Panc1 (cell line): ENCODE measurements at regions not wholly inside any gene's neighbourhood (a gene's known extent, or its start where the extent isn't known, plus 50 kb on each side); places are given as distances from the start of the nearest gene placed in this dataset.

ENCODE experiments used
- ATAC-seq: fragments of 200-7000 bp; cut with Tn5 transposase; 2 replicates; pipeline ENCODE4 v1.9.1; 2020; ENCODE audit warnings: mild to moderate bottlenecking, moderate library complexity
- BruUV-seq: library from RNA; stranded (reverse); fragments of 400-500 nt; replicated peaks from 2 replicates; lab custom pipeline; 2021; lab: Mats Ljungman, UMichigan
- CTCF ChIA-PET: fragments of 300-600 bp; sonication (Branson Sonifier 250); formaldehyde crosslinking; loops from one replicate; lab custom pipeline; 2022; ENCODE audit warnings: antibody characterized with exemption; lab: Charles Lee
- POLR2A ChIA-PET: fragments of 300-600 bp; sonication (Branson Sonifier 250); formaldehyde crosslinking; loops from one replicate; lab custom pipeline; 2022; ENCODE audit warnings: antibody characterized with exemption; lab: Charles Lee
- DNase-seq: peaks from one replicate; pipeline ENCODE4 v3.0.0-alpha.2; 2010; ENCODE audit warnings: low read depth, low spot score
- H3K27ac ChIP-seq: 2 replicates; pipeline ENCODE4 v1.5.1; 2011; ENCODE audit warnings: mild to moderate bottlenecking, low read length, inconsistent platforms
- H3K27me3 ChIP-seq: fragments of 200-500 bp; sonication (Bioruptor generic); 2 replicates; pipeline ENCODE4 v1.6.0; 2014; ENCODE audit warnings: low read length, inconsistent platforms; ENCODE audit not compliant: control insufficient read depth, insufficient read depth
- H3K36me3 ChIP-seq: fragments of 200-500 bp; sonication (Bioruptor generic); 2 replicates; pipeline ENCODE4 v1.5.1; 2014; ENCODE audit warnings: inconsistent platforms, mild to moderate bottlenecking, low read length, moderate library complexity; ENCODE audit not compliant: control insufficient read depth, insufficient read depth
- H3K4me1 ChIP-seq: 2 replicates; pipeline ENCODE4 v1.5.1; 2011; ENCODE audit warnings: inconsistent platforms, mild to moderate bottlenecking, low read length, moderate library complexity; ENCODE audit not compliant: control insufficient read depth, insufficient read depth
- H3K4me3 ChIP-seq, 2 experiments: 2 replicates each; pipeline ENCODE4 v1.5.1; 2011 to 2012; ENCODE audit warnings: low read depth in 2 of 2, low read length in 2 of 2, mild to moderate bottlenecking in 2 of 2, inconsistent platforms in 1 of 2, moderate library complexity in 1 of 2
- H3K9me3 ChIP-seq: fragments of 200-500 bp; sonication (Bioruptor generic); 2 replicates; pipeline ENCODE4 v1.5.1; 2014; ENCODE audit warnings: low read depth, mild to moderate bottlenecking, inconsistent platforms, low read length, moderate library complexity; ENCODE audit not compliant: control insufficient read depth, insufficient read depth
- POLR2AphosphoS5 ChIP-seq: IDR thresholded peaks from 2 replicates; pipeline ENCODE4 v1.6.1; 2012; ENCODE audit warnings: mild to moderate bottlenecking, low read depth, low read length, moderate library complexity
- SIN3A ChIP-seq: IDR thresholded peaks from 2 replicates; pipeline ENCODE4 v1.6.1; 2012; ENCODE audit warnings: low read depth, mild to moderate bottlenecking, low read length, moderate library complexity, borderline replicate concordance; ENCODE audit not compliant: insufficient read depth
- TCF7L2 ChIP-seq: IDR thresholded peaks from 2 replicates; pipeline ENCODE4 v1.6.1; 2011; ENCODE audit warnings: mild to moderate bottlenecking, low read depth, low read length, inconsistent platforms
- in situ Hi-C: cut with HindIII; loops from 2 replicates; pipeline ENCODE4 v1.10.0; 2016; ENCODE audit warnings: low sequenced_read_pairs, low pct_unique_long_range_greater_than_20kb
- intact Hi-C: fragments of 100-400 bp; cut with micrococcal nuclease; formaldehyde crosslinking; loops from one replicate; pipeline ENCODE4 v1.10.0; 2022; ENCODE audit not compliant: unreplicated experiment
- TF ChIP-seq, protein P1 (sequence below): fragments of 450-650 bp; IDR thresholded peaks from 2 replicates; pipeline ENCODE4 v1.5.1; 2017; ENCODE audit warnings: mild to moderate bottlenecking
- TF ChIP-seq, protein P2 (sequence below), 2 experiments: IDR thresholded peaks; 2 replicates each; pipeline ENCODE4 v1.6.1; 2011 to 2012; ENCODE audit warnings: low read depth in 2 of 2, control low read depth in 1 of 2, low read length in 1 of 2, mild to moderate bottlenecking in 1 of 2, moderate library complexity in 1 of 2; ENCODE audit not compliant: insufficient read depth in 1 of 2

DNA sequence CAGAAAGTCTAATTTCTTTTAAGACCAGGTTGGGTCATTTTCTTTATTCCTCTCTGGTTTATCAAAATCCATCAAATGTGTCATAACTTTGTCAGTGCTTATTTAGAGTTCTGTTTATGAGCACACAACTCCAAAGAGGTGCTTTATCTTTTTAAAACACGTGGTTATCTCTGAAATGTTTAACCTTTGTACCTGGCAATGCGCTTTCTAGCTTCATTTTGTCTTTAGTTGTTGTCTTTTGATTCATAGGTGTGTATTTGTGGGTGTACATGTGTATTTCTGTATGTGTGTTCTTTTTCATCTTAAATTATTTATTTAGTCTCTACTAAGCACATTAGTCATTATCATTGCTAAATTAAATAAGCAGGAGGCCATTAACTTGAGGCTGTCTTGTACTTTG lies 251.4 kb downstream of the JRKL start:
- no peaks in the 10 kb centered on the region for H3K36me3 ChIP-seq
- CTCF ChIA-PET = no interaction called here
- no peaks in the 10 kb centered on the region for H3K27me3 ChIP-seq
- POLR2A ChIA-PET = no interaction called here
- H3K27ac ChIP-seq = no peak overlapping the region
- H3K9me3 ChIP-seq = no peaks in the 10 kb centered on the region
- H3K4me3 ChIP-seq = no peak overlapping the region
- intact Hi-C loops = no loop called here
- no peak for TF ChIP-seq TCF7L2
- in situ Hi-C loops = no loop called here
- BruUV-seq = no TSS peak
- ATAC-seq (no peak), DNase-seq (no peak)
- H3K4me1 ChIP-seq = no peaks in the 10 kb centered on the region

DNA sequence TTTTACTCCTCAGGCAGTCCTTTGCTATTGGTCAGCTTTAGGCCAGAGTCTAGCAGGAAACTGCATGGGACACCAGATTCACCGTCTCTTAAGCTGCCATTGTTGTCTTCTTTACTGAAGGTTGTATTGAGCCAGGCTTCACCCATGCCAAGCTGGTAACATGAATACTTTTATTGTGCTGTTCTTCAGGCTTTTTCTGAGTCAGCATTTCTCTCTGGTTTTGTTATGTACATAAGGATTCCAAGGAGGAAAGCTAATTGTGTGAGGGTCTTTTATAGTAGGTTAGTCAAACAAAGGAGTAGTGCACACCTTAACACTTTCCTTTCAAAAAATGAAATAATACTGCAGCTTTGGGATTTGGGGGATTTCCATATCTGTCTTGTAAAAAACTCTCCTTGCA lies 252.8 kb downstream of the JRKL start:
- no peak overlapping the region for H3K4me3 ChIP-seq
- no TSS peak for BruUV-seq
- H3K27me3 ChIP-seq = no peaks in the 10 kb centered on the region
- ChIA-PET POLR2A (no interaction called here), CTCF (no interaction called here)
- no peaks in the 10 kb centered on the region for H3K36me3 ChIP-seq
- H3K9me3 ChIP-seq = no peaks in the 10 kb centered on the region
- DNase-seq = no peak
- intact Hi-C loops (no loop called here), in situ Hi-C loops (no loop called here)
- H3K4me1 ChIP-seq = no peaks in the 10 kb centered on the region
- no peak overlapping the region for H3K27ac ChIP-seq
- ATAC-seq = no peak
- TF ChIP-seq POLR2AphosphoS5 = no peak
- TF ChIP-seq, protein P1, sequence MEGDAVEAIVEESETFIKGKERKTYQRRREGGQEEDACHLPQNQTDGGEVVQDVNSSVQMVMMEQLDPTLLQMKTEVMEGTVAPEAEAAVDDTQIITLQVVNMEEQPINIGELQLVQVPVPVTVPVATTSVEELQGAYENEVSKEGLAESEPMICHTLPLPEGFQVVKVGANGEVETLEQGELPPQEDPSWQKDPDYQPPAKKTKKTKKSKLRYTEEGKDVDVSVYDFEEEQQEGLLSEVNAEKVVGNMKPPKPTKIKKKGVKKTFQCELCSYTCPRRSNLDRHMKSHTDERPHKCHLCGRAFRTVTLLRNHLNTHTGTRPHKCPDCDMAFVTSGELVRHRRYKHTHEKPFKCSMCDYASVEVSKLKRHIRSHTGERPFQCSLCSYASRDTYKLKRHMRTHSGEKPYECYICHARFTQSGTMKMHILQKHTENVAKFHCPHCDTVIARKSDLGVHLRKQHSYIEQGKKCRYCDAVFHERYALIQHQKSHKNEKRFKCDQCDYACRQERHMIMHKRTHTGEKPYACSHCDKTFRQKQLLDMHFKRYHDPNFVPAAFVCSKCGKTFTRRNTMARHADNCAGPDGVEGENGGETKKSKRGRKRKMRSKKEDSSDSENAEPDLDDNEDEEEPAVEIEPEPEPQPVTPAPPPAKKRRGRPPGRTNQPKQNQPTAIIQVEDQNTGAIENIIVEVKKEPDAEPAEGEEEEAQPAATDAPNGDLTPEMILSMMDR = no peak
- TF ChIP-seq, protein P2, sequence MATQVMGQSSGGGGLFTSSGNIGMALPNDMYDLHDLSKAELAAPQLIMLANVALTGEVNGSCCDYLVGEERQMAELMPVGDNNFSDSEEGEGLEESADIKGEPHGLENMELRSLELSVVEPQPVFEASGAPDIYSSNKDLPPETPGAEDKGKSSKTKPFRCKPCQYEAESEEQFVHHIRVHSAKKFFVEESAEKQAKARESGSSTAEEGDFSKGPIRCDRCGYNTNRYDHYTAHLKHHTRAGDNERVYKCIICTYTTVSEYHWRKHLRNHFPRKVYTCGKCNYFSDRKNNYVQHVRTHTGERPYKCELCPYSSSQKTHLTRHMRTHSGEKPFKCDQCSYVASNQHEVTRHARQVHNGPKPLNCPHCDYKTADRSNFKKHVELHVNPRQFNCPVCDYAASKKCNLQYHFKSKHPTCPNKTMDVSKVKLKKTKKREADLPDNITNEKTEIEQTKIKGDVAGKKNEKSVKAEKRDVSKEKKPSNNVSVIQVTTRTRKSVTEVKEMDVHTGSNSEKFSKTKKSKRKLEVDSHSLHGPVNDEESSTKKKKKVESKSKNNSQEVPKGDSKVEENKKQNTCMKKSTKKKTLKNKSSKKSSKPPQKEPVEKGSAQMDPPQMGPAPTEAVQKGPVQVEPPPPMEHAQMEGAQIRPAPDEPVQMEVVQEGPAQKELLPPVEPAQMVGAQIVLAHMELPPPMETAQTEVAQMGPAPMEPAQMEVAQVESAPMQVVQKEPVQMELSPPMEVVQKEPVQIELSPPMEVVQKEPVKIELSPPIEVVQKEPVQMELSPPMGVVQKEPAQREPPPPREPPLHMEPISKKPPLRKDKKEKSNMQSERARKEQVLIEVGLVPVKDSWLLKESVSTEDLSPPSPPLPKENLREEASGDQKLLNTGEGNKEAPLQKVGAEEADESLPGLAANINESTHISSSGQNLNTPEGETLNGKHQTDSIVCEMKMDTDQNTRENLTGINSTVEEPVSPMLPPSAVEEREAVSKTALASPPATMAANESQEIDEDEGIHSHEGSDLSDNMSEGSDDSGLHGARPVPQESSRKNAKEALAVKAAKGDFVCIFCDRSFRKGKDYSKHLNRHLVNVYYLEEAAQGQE (IDR thresholded peaks at IDR 0.05; ENCODE audit: insufficient read depth in 1 of 2, low read depth in 2 of 2, low read length in 1 of 2) = no peak
- TF ChIP-seq SIN3A = no peak
- no peak for TF ChIP-seq TCF7L2

DNA sequence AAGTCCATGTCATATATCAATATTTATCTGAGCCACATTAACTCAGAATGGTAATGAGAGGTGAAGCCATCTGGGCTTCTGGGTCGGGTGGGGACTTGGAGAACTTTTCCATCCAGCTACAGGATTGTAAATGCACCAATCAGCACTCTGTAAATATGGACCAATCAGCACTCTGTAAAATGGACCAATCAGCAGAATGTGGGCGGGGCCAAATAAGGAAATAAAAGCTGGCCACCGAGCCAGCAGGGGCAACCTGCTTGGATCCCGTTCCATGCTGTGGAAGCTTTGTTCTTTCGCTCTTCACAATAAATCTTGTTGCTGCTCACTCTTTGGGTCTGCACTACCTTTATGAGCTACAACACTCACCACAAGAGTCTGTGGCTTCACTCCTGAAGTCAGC lies 253.4 kb downstream of the JRKL start:
- POLR2A ChIA-PET = no interaction called here
- intact Hi-C loops (no loop called here), in situ Hi-C loops (no loop called here)
- Histone ChIP-seq H3K4me3 (no peak overlapping the region), H3K4me1 (no peaks in the 10 kb centered on the region), H3K36me3 (no peaks in the 10 kb centered on the region), H3K27ac (no peak overlapping the region), H3K9me3 (no peaks in the 10 kb centered on the region), H3K27me3 (no peaks in the 10 kb centered on the region)
- CTCF ChIA-PET = interaction anchor here (0.6 kb wide), 1 partner anchor 180 kb away, joined by 5 read pairs; no protein-coding TSS in a partner anchor
- DNase-seq = no peak
- ATAC-seq = no peak
- TF ChIP-seq, protein P1 = no peak
- no peak for TF ChIP-seq TCF7L2
- no peak for TF ChIP-seq SIN3A
- TF ChIP-seq, protein P2 (IDR thresholded peaks at IDR 0.05; ENCODE audit: insufficient read depth in 1 of 2, low read depth in 2 of 2, low read length in 1 of 2) = no peak
- TF ChIP-seq POLR2AphosphoS5 = no peak
- BruUV-seq = no TSS peak
